Glomerular visceral epithelial cell (primary cell): ENCODE measurements at regions not wholly inside any gene's neighbourhood (a gene's known extent, or its start where the extent isn't known, plus 50 kb on each side); places are given as distances from the start of the nearest gene placed in this dataset.

Experiments used
- DNase-seq: peaks from one replicate; pipeline ENCODE4 v3.0.0-alpha.2; 2016; ENCODE audit errors: extremely low spot score

DNA sequence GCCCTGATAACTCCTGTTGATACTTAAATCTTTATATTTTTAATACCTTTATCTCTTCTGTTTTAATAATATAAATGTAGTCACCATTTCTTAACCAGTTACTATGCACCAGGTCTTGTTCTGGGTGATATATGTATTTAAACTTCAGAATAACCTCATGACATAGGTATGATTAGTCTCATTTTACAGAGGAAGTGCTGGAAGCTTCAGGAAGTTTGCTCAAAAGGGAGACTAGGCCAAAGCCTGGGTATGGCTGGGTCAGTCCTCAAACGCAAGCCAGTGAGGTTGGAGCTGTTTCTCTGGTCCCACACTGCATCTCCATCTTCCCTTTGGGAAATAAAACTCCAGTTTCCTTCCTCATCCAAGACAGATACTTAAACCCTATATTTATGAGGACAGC lies 204.7 kb upstream of the TANK start:
- no peak for DNase-seq

DNA sequence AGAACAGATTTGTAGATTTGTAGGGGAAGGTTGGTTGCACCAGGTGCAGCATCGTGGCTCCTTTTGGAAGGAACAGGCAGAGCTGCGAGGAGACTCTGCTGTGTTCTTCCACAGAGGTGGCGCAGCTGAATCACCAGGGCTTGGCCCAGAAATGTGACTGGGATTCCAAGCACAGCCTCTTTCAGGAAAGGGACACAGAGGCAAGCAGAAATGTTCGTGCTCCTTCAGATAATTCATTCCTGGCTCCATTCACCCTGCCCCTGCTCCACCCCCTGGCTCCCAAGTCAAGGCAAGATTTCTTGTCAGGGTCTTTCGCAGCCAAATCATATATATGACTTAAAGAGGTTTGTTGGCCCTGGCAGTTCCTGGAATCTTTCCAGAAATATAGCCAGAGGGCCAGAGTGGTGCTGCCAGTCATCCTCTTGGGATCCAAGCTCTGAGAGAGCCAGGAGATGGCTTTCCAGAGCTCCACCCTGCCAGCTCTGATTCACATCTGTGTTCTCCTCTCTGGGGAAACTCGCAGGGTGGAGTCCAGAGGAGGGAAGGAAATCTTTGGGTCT lies 203.9 kb upstream of the TANK start:
- no peak for DNase-seq

DNA sequence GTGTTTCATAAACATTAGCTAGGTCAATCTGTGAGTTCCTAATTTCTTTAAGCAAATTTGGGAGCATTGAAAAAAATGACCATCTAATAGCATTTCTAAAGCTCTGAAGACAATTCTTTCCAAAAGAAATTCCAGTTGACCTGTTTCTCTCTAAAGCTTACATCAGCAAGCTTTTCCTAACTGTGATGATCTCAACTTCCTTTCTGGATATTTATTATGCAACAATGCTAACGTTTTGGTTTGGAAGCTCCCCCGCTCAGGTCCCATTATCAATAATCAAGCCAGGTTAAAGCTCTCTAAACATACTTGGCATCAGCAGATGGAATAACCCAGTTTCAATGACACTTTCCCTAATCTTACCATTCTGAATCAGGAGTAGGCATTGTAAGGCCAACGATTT lies 196.3 kb upstream of the TANK start:
- no peak for DNase-seq

DNA sequence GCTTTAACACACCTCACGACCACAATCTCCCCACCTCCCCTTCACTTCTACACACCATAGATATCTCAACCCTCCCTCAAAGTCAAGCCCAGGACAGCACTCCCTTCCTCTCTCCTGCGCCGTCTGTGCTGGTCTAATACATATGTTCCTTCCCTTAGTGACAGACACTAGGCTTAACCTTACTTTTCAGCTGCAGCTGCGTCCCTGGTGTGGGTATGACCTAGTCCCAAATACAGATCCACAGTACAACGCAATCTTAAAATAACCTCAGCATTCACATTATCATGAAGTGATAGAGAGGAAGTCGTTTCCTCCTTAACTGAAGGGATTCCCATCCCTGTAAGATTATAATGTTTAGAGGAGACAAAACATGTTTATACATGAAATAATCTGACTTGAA lies 192.7 kb upstream of the TANK start:
- no peak for DNase-seq

DNA sequence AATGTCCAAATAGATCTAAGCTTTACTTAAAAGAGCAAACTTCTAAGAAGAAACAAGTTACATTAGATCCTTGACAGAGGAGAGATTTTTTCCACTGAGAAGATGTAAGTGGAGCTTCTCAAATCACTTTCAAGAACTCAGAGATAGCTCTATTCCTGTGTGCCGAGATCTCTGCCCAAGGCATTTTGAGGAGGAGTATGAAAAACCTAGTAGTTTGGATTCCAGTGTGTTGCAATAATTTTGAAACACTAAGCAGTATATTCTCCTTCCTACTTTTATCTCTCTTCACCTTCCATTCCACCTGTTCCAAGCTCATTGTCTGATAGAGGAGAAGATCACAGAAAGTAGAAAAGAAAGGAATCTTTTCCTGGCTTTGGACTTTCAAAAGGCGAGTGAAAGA lies 192.0 kb upstream of the TANK start:
- DNase-seq = no peak

DNA sequence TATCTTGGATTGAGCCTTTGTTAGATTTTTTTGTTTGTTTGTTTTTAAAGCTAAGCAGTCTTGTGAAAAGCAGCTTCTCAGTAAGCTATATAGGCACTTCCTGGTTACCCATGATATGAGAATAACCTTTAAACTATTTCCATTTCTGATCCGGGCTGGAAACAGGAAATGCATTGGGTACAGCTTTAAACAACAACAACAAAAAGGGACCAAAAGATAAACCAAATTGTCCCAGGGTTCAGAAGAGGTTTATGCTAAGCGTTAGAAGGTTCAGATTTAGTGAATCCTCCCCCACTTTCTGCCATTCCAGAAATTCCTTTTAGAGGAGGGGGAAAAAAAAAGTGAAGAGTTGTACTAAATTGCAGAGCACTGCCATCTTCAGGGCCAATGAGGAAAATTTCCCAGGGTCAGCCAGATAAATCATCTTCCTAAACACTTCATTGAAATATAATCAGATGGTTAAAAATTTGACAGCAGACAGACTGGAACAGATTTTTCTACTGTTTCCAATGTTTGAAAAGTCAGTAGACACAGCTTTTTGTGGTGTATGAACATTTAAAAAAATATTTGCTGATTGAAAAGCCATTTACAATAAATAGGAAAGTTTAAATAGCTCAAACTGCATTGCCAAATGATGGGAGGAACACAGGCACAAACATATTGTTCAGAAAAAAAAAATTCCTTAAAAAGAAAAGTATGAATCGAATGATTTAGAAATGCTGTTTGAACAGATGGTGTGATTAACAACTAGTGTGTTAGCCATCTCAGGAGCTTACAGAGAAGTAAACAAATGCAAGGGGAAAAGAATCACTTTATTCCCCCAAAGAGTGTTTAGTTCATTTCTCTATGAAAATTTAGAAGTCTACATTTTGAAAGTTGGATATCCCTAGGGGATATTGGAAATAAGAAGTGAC lies 189.9 kb upstream of the TANK start:
- DNase-seq = peak; percentile 79

DNA sequence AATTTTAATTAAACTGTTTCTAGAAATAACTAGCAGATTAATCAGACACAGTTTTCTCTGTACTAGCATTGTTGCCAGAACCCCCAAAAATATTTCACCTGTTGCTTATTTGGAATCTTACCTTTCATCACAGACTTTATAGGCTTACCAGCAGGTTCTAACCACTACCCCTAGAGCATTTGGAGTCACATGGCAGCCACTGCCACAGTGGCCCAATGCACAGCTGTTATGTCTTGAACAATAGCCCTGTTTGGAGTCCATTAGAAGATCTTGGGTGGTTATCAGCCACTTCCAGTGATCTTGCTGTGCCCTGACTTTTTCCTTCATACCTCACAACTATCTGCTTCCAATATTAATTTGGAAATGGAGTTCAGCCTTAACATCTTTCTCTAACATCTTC lies 186.2 kb upstream of the TANK start:
- DNase-seq = no peak

DNA sequence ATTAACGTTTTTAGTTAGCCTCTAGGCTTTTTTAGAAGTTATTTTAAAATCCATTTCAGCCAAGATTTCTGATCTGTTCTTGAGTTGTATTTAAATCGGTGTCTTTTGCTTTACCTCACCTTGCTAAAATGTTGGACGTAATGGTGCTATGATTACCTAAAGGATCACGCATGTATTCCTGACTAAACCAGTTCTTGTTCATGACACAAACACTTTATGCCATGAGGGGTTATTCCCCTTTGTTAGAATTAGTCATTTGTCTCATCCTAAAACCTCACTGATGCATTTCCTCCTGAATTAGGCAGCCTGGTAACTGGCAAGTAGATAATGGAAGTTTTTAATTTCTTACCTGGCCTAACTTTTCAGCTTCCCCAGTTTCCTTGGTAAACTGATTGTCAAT lies 185.4 kb upstream of the TANK start:
- DNase-seq = no peak

DNA sequence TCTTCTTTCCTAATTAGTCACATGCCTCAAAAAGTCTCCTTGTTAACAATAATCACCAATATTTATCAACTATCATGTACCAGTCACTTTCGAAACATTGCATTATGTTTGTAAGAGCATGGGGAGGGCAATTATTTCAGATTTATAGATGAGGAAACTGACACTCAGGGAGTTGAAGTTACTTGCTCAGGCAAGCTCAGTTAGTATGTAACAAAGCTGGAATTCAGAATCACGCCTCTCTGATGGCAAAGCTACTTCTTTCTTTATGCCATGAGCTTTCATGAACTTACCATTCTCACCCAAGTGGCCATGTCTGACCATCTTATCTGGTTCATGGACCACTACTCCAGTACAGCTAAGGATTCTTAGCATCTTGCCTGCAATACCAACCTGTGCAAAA lies 183.4 kb upstream of the TANK start:
- DNase-seq = no peak

DNA sequence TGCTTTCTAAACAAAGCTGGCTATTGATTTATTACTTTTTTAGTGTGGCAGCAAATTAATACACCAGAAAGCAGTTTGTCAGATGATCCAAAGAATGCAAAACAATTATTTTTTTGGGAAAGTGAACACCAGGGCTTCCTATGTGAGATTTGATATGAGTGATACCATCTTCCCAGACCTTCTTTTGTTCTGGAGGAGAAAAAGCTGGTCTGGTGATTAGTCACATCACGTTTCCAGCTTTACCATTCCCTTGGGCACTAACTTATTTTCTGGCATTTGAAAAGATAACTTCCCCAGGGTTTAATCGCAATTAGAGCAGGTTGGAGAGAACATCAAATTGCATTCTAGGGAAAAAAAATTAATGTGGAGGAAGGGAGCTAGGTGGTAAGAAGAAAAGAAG lies 182.9 kb upstream of the TANK start:
- DNase-seq = no peak

DNA sequence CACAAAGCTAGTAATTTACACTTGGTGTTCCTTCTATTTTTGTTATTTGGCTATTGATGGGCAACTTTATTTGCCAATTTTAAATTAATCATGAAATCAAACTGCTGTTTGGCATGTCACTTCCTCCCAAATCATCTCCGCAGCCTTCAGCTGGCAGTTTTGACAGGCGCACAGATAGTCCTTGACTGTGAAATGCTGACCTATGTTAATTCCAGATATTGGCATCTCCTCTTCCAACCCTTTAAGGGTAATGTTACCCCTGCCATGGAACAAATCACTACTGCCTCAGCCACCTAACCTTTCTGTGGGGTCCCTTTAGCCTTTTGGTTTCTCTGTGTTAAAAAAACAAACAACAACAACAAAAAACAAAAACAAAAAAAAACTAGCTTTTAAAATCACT lies 182.4 kb upstream of the TANK start:
- no peak for DNase-seq

DNA sequence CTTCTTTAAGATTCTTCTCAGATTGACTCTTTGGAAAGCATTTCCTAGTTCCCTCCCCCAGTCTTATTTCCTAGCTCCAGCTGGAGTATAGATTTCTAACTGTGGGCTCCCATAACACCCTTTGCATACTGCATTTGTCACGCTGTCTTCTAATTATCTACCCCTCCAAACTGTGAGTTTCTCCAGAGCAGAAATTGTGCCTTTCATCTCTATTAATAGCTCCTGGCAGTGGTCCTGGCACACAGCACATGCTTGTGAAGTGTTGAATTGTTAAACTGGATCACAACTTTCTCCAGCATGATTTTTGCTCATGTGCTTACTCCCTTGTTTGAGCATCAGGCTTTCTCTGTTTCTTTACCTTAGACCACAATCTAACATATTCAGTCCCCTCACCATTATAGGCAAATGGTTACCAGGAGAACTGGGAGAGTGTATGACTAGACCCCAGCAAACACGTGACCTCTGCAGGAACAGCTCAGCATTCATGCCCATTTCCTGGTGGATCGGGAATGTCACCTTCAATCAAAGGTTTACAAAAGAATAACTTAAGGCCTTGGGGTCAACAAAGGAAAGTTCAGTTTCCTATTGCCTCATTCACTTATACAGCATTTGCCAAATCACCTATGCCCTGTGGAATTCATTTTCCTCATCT lies 175.7 kb upstream of the TANK start:
- DNase-seq = no peak

DNA sequence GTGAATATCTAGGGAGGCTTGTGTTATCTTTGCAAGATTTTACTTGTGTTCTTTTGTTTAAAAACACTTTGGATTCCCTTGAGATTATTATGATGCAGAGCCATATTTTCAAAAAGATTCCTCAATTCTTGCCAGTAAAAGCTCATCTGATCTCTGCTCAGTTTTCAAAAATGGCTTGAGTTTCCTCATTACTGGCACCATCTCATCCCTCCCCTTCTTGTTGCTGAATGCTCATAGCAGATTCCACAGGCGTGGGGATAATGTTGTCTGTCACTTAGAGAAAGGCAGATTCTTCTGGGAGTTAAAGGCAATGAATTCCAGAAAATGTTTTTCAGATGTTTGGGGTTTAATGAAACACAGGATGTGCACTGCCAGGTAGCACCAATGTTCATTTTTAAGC lies 170.4 kb upstream of the TANK start:
- DNase-seq = no peak

DNA sequence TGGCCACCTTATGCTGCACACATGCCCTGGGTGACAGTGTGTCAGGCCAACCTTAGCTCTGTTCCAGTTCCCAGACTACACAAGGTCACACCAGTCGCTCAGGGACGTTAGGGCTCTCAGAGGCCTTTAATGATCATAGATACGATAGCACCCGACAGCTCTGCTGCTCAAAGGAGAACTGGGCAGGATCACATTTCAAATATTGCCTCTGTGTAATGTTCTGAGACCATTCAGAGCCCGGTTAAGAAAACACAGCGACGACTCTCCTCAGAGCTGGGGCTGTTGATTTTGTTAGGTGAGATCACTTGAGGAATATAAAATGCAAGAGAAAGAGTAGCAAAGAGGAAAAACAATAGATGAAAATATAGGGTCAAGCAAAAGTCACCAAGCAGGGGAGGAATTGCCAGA lies 166.6 kb upstream of the TANK start:
- no peak for DNase-seq

DNA sequence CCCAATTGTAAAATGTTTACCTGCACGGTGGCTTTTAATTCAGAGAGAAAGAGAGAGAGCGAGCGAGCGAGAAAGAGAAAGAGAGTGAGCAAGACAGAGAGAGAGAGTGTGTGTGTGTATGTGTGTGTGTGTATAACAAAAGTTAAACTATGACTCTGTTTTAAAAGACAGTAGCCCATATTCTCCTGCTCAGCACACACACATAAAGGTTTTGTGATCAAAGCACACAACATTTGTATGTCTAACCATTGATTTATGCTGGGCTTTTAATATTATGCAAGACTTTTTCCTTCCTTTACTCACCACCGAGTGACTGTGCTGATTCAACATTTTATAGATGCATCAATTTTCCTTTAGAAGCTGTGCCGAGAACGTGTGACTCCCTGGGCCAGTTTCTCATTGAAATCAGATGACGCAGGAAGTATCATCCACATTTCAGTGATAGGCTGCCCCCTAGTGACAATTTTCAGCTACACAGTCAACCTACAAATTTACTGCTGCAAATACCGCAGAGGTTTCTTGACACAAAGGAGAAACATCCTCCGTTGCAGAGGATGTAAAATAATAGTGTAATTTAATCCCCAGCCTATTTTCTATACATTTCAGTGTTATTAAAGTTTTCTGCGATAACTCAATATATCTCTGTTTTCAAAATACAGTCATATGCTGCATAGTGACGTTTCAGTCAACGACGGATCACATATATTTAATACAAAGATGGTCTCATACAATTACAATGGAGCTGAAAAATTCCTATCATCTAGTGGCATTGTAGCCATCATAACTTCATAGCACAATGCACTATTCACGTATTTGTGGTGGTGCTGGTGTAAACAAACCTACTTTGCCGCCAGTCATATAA lies 165.9 kb upstream of the TANK start:
- DNase-seq = peak; percentile 83

DNA sequence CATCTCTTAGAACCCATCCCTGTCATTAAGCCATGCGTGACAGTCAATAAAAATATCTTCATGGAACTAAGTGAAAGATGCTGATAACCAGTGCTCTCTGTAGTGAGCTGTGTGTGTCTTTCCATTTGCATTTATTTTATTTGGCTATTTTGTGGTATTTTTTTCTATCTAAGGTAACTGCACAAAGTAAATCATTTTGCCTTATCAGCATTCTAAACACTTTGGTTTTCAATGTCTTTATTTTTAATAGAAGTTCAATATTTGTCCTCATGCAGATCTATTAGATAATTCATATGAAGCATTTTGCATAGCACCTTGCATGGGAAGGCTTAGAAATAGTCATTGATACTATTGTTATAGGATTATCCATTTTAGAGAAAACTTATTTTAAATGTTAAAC lies 163.6 kb upstream of the TANK start:
- DNase-seq = no peak

DNA sequence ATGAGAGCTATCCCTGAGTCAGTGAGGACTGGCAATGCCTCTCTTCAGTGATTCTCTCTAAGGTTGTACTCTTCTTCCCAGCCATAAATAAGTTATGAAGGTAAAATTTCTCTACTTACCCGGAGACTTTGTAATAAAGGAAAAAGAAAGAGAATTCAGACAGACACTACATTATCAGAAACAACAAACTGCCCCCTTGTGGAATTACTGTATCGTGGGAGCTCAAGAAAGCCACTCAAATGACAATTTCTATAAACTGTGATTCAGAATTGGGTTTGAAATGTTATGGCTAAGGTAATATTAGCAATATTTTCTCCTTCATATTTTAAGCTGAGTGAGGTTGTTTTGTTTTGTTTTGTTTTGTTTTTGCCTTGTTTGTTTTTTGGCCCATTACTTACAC lies 155.8 kb upstream of the TANK start:
- no peak for DNase-seq

DNA sequence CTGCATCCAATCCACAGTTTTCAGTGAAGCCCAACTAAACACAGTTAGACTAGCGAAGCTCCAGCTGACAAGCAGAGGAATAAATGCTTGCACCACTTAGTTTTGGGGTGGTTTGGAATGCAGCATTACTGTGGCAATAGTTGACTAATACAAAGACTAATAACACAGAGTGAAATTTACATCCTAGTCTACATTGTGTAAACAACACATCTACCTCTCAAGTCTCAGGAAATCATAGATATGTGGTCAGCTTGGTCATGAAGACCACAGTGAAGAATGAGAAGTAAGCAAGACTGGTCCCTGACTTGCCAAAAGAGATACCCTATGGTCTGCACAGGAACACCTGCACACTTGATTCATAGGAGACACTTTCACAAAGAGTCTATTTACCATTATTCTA lies 155.1 kb upstream of the TANK start:
- DNase-seq = no peak

DNA sequence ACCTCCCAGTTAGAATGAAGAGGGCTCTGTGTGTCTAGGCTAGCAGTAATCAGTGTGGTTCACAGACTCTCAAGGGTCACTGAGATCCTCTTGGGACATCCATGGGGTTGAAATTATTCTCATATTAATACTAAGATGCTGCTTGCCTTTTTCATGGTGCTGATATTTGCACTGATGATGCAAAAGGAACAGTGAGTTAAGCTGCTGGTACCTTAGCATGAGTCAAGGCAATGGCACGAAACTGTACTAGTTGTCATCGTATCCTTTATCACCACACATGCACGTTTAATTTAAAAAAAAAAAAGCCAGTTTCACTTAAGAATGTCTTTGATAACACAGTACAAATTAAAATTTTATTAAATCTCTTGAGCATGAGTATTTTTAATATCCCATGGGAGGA lies 151.9 kb upstream of the TANK start:
- DNase-seq = no peak

DNA sequence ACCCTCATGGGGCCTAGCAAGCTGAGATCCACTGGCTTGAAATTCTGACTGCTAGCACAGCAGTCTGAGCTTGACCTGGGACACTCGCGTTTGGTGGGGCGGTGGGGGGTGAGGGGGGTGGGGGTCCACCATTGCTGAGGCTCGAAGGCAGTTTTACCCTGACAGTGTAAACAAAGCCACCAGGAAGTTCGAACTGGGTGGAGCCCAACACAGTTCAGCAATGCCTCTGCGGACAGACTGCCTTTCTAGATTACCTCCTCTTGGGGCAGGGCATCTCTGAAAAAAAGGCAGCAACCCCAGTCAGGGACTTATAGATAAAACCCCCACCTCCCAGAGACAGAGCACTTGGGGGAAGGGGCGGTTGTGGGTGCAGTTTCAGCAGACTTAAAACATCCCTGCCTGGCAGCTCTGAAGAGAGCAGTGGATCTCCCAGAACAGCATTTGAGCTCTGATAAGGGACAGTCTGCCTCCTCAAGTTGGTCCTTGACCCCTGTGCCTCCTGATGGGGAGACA lies 149.7 kb upstream of the TANK start:
- no peak for DNase-seq

DNA sequence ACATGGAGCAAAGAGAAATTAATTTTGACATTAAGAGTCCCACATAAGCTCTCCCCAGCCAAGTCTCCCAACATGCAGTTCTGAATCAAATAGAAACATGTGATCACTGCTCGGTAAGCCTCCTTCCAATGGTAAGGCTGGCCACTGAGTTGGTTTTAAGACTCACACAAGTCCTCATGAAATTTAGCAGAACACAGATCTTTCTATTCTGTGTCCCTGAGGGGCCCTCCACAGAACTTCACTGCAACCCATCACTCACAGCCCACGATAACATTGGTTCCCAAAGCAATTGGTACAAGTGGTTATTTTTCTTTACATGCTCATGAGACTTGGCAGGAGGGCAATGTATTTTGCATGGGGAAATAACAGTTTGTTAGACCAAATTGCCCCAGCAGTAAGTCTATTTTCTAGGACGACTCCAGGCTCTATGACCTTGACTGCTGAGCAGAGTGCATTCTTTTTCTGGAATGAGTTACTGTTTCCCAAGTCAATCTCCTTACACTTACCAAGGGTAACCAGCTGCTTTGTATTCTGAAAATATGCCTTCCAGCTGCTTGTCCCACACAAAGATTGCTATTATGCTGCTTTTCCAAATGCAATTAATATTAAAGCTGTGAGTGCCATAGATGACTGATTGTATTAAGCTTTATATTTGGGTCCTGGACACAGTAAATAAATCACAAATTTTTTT lies 142.3 kb upstream of the TANK start:
- no peak for DNase-seq
